GM11168 (cell line): ENCODE measurements at regions not wholly inside any gene's neighbourhood (a gene's known extent, or its start where the extent isn't known, plus 50 kb on each side); places are given as distances from the start of the nearest gene placed in this dataset.

Source experiments
- in situ Hi-C: fragments of 300-500 bp; cut with MboI; formaldehyde crosslinking; loops from one replicate; pipeline ENCODE4 v1.12.0; 2022; ENCODE audit warnings: low sequenced_read_pairs; ENCODE audit not compliant: unreplicated experiment

- in situ Hi-C loops: no loop called here
Observed at GRCh38 chr21:16908077-16908476, 604.8 kb upstream of the CXADR start.

- in situ Hi-C loops: no loop called here
Observed at GRCh38 chr21:16910435-16911165, 602.2 kb upstream of the CXADR start.

- in situ Hi-C loops: no loop called here
Observed at GRCh38 chr21:16911166-16911607, 601.7 kb upstream of the CXADR start.

GRCh38 chr21:16912075-16912474, 600.8 kb upstream of the CXADR start:
- in situ Hi-C loops: no loop called here

- in situ Hi-C loops: no loop called here
Observed at GRCh38 chr21:16913010-16913409, 599.8 kb upstream of the CXADR start.

GRCh38 chr21:16928439-16928838, 584.4 kb upstream of the CXADR start:
- in situ Hi-C loops: no loop called here

- in situ Hi-C loops: no loop called here
Observed at GRCh38 chr21:16932314-16932713, 580.5 kb upstream of the CXADR start.

GRCh38 chr21:16942703-16943102, 570.1 kb upstream of the CXADR start:
- in situ Hi-C loops: no loop called here

GRCh38 chr21:16943231-16943630, 569.6 kb upstream of the CXADR start:
- in situ Hi-C loops: no loop called here

GRCh38 chr21:16945580-16945979, 567.3 kb upstream of the CXADR start:
- in situ Hi-C loops: no loop called here

GRCh38 chr21:16956824-16957223, 556.0 kb upstream of the CXADR start:
- in situ Hi-C loops: no loop called here

- in situ Hi-C loops: no loop called here
Observed at GRCh38 chr21:16965424-16965823, 547.4 kb upstream of the CXADR start.

GRCh38 chr21:16968436-16968835, 544.4 kb upstream of the CXADR start:
- in situ Hi-C loops: no loop called here

- in situ Hi-C loops: no loop called here
Observed at GRCh38 chr21:16969636-16970035, 543.2 kb upstream of the CXADR start.

GRCh38 chr21:16974060-16974459, 538.8 kb upstream of the CXADR start:
- in situ Hi-C loops: no loop called here

- in situ Hi-C loops: no loop called here
Observed at GRCh38 chr21:16976193-16976592, 536.6 kb upstream of the CXADR start.

- in situ Hi-C loops: no loop called here
Observed at GRCh38 chr21:16978309-16978895, 534.4 kb upstream of the CXADR start.

GRCh38 chr21:16979574-16979973, 533.3 kb upstream of the CXADR start:
- in situ Hi-C loops: no loop called here

GRCh38 chr21:16983420-16983819, 529.4 kb upstream of the CXADR start:
- in situ Hi-C loops: no loop called here

GRCh38 chr21:16992448-16992847, 520.4 kb upstream of the CXADR start:
- in situ Hi-C loops: no loop called here

GRCh38 chr21:16993416-16994038, 519.3 kb upstream of the CXADR start:
- in situ Hi-C loops: no loop called here
